Activated B cell treated with CpG ODN at 0.5 μM for 24 hours (primary cell): ENCODE measurements at regions not wholly inside any gene's neighbourhood (a gene's known extent, or its start where the extent isn't known, plus 50 kb on each side); places are given as distances from the start of the nearest gene placed in this dataset.
A peak's percentile ranks its signal among the peaks of the same experiment; 100 is the strongest.

Experiments used
- ATAC-seq: fragments of 200-7000 bp; cut with Tn5 transposase; one replicate; pipeline ENCODE4 v1.10.0; 2021; ENCODE audit warnings: low read depth, mild to moderate bottlenecking, moderate library complexity
- CTCF ChIA-PET: fragments of 350-600 bp; sonication (Branson Sonifier 250); formaldehyde crosslinking; loops from one replicate; lab custom pipeline; 2021; ENCODE audit warnings: antibody characterized with exemption; lab: Charles Lee
- POLR2A ChIA-PET: fragments of 350-600 bp; sonication (Branson Sonifier 250); formaldehyde crosslinking; loops from one replicate; lab custom pipeline; 2021; ENCODE audit warnings: antibody characterized with exemption; lab: Charles Lee
- DNase-seq: peaks from one replicate; pipeline ENCODE4 v3.0.0; 2022
- H3K27ac Mint-ChIP-seq: one replicate; pipeline ENCODE4 v1.8.0; 2020; ENCODE audit warnings: mixed read lengths
- H3K27me3 Mint-ChIP-seq: one replicate; pipeline ENCODE4 v1.8.0; 2021; ENCODE audit warnings: mixed read lengths
- H3K36me3 Mint-ChIP-seq: one replicate; pipeline ENCODE4 v1.8.0; 2021; ENCODE audit warnings: low read depth, mixed read lengths
- H3K4me1 Mint-ChIP-seq: one replicate; pipeline ENCODE4 v1.8.0; 2021; ENCODE audit warnings: mixed read lengths
- H3K4me3 Mint-ChIP-seq: one replicate; pipeline ENCODE4 v1.8.0; 2020; ENCODE audit warnings: mild to moderate bottlenecking, mixed read lengths
- H3K9me3 Mint-ChIP-seq: one replicate; pipeline ENCODE4 v1.8.0; 2020; ENCODE audit warnings: mixed read lengths
- CTCF ChIP-seq: fragments of 200-600 bp; IDR thresholded peaks from one replicate; pipeline ENCODE4 v1.8.0; 2022; ENCODE audit warnings: antibody characterized with exemption, mild to moderate bottlenecking
- intact Hi-C: fragments of 100-400 bp; cut with micrococcal nuclease; formaldehyde crosslinking; loops from one replicate; pipeline ENCODE4 v1.15.1; 2024

- intact Hi-C loops, result loop anchor here (2.0 kb wide), 3 partner anchors 67 to 951 kb away; no protein-coding TSS in a partner anchor
- H3K9me3 Mint-ChIP-seq, result peaks cover 2% of the 10 kb centered on the region
- H3K4me1 Mint-ChIP-seq, result peaks cover 4% of the 10 kb centered on the region
- POLR2A ChIA-PET, result no interaction called here
- no peaks in the 10 kb centered on the region for H3K27me3 Mint-ChIP-seq
- H3K36me3 Mint-ChIP-seq, result no peaks in the 10 kb centered on the region
- H3K4me3 Mint-ChIP-seq, result no peak overlapping the region
- CTCF ChIA-PET, result interaction anchor here (0.9 to 2.7 kb wide), 2 partner anchors 57 to 738 kb away, joined by 4 to 11 read pairs; no protein-coding TSS in a partner anchor
- DNase-seq, result no peak
- TF ChIP-seq CTCF, result no peak
- ATAC-seq, result no peak
- no peak overlapping the region for H3K27ac Mint-ChIP-seq
Measured at GRCh38 chr2:161061786-161062185, 98.4 kb upstream of the TANK start.

GRCh38 chr2:161063157-161063945 is 96.9 kb upstream of the TANK start:
- no peak overlapping the region for H3K4me3 Mint-ChIP-seq
- H3K9me3 Mint-ChIP-seq, result no peaks in the 10 kb centered on the region
- no peak overlapping the region for H3K27ac Mint-ChIP-seq
- no peaks in the 10 kb centered on the region for H3K36me3 Mint-ChIP-seq
- ATAC-seq, result peak; percentile 93
- peaks cover 4% of the 10 kb centered on the region for H3K4me1 Mint-ChIP-seq
- H3K27me3 Mint-ChIP-seq, result no peaks in the 10 kb centered on the region
- ChIA-PET POLR2A (interaction anchor here (0.9 to 1.1 kb wide), 2 partner anchors 69 to 73 kb away, joined by 3 to 5 read pairs; no protein-coding TSS in a partner anchor), CTCF (interaction anchor here (0.6 to 2.8 kb wide), 39 partner anchors 8 to 811 kb away, joined by 3 to 13 read pairs (median 4); no protein-coding TSS in a partner anchor)
- DNase-seq, result peak; percentile 18
- intact Hi-C loops, result loop anchor here (1.0 to 2.0 kb wide), 6 partner anchors 69 to 953 kb away; partner anchors contain the start of gene TANK
- peak; percentile 94 for TF ChIP-seq CTCF

DNA sequence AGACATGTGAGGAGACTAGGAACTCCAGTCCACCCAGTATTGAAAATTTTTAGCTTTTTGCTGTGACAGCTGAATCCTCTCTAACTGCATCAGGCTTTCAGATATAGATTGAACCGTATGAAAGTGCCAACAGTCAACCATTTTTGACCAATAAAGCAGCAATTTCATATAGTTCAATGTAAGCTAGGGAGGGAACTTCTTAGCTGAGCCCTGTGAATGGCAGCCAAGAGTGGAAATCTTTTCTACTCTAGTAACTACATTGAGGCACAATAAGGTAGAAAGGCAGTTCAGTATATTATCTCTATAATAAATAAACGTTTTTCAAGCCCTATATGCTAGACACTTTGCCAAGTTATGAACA is 96.3 kb upstream of the TANK start:
- Mint-ChIP-seq H3K9me3 (no peaks in the 10 kb centered on the region), H3K4me3 (no peak overlapping the region), H3K36me3 (no peaks in the 10 kb centered on the region), H3K27ac (no peak overlapping the region), H3K27me3 (no peaks in the 10 kb centered on the region), H3K4me1 (peaks cover 4% of the 10 kb centered on the region)
- ATAC-seq (no peak), DNase-seq (no peak)
- TF ChIP-seq CTCF, result no peak
- ChIA-PET CTCF (interaction anchor here (0.6 to 2.8 kb wide), 39 partner anchors 9 to 812 kb away, joined by 3 to 13 read pairs (median 4); no protein-coding TSS in a partner anchor), POLR2A (interaction anchor here (0.9 to 1.1 kb wide), 2 partner anchors 69 to 72 kb away, joined by 3 to 5 read pairs; no protein-coding TSS in a partner anchor)
- intact Hi-C loops, result loop anchor here (1.0 to 2.0 kb wide), 6 partner anchors 69 to 953 kb away; partner anchors contain the start of gene TANK

GRCh38 chr2:161067846-161068350 is 92.3 kb upstream of the TANK start:
- peaks cover 4% of the 10 kb centered on the region for H3K4me1 Mint-ChIP-seq

More at GRCh38 chr2:161067846-161068350, 92.3 kb upstream of the TANK start:
- no peak overlapping the region for H3K27ac Mint-ChIP-seq
- intact Hi-C loops, result no loop called here
- no peak for ATAC-seq
- TF ChIP-seq CTCF, result no peak
- no peak for DNase-seq
- no peaks in the 10 kb centered on the region for H3K27me3 Mint-ChIP-seq
- POLR2A ChIA-PET, result no interaction called here
- CTCF ChIA-PET, result interaction anchor here (1.4 kb wide), 1 partner anchor 22 kb away, joined by 3 read pairs; no protein-coding TSS in a partner anchor
- H3K36me3 Mint-ChIP-seq, result no peaks in the 10 kb centered on the region
- no peak overlapping the region for H3K4me3 Mint-ChIP-seq
- H3K9me3 Mint-ChIP-seq, result no peaks in the 10 kb centered on the region
